ENCODE measurements at regions not wholly inside any gene's neighbourhood (a gene's known extent, or its start where the extent isn't known, plus 50 kb on each side); places are given as distances from the start of the nearest gene placed in this dataset.
"Not testable (repeated sequence)": the region's sequence is repeated elsewhere in the genome, so short reads cannot be mapped to it uniquely, and the experiment has no call there.

- TF ChIP-seq, protein P1, sequence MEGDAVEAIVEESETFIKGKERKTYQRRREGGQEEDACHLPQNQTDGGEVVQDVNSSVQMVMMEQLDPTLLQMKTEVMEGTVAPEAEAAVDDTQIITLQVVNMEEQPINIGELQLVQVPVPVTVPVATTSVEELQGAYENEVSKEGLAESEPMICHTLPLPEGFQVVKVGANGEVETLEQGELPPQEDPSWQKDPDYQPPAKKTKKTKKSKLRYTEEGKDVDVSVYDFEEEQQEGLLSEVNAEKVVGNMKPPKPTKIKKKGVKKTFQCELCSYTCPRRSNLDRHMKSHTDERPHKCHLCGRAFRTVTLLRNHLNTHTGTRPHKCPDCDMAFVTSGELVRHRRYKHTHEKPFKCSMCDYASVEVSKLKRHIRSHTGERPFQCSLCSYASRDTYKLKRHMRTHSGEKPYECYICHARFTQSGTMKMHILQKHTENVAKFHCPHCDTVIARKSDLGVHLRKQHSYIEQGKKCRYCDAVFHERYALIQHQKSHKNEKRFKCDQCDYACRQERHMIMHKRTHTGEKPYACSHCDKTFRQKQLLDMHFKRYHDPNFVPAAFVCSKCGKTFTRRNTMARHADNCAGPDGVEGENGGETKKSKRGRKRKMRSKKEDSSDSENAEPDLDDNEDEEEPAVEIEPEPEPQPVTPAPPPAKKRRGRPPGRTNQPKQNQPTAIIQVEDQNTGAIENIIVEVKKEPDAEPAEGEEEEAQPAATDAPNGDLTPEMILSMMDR (IDR thresholded peaks at IDR 0.05; ENCODE audit: insufficient read depth, low read length, poor library complexity, severe bottlenecking), result no peak
- no peak for DNase-seq (ENCODE audit: low read depth)
- H3K36me3 ChIP-seq (ENCODE audit: control insufficient read depth, insufficient read depth, low read length), result no peaks in the 10 kb centered on the region
- no peak overlapping the region for H3K4me3 ChIP-seq (ENCODE audit: low read depth, low read length)
- peaks cover 51% of the 10 kb centered on the region for H3K27me3 ChIP-seq (ENCODE audit: control insufficient read depth, insufficient read depth, low read length)
Observed at GRCh38 chr6:28816909-28817807, 106.6 kb downstream of the TRIM27 start.

- Histone ChIP-seq H3K36me3 (ENCODE audit: control insufficient read depth, insufficient read depth, low read length) (no peaks in the 10 kb centered on the region), H3K27me3 (ENCODE audit: control insufficient read depth, insufficient read depth, low read length) (peaks cover 48% of the 10 kb centered on the region), H3K4me3 (ENCODE audit: low read depth, low read length) (no peak overlapping the region)
- TF ChIP-seq, protein P1 (IDR thresholded peaks at IDR 0.05; ENCODE audit: insufficient read depth, low read length, poor library complexity, severe bottlenecking), result no peak
- no peak for DNase-seq (ENCODE audit: low read depth)
Observed at GRCh38 chr6:28817808-28818145, 106.0 kb downstream of the TRIM27 start.

DNA sequence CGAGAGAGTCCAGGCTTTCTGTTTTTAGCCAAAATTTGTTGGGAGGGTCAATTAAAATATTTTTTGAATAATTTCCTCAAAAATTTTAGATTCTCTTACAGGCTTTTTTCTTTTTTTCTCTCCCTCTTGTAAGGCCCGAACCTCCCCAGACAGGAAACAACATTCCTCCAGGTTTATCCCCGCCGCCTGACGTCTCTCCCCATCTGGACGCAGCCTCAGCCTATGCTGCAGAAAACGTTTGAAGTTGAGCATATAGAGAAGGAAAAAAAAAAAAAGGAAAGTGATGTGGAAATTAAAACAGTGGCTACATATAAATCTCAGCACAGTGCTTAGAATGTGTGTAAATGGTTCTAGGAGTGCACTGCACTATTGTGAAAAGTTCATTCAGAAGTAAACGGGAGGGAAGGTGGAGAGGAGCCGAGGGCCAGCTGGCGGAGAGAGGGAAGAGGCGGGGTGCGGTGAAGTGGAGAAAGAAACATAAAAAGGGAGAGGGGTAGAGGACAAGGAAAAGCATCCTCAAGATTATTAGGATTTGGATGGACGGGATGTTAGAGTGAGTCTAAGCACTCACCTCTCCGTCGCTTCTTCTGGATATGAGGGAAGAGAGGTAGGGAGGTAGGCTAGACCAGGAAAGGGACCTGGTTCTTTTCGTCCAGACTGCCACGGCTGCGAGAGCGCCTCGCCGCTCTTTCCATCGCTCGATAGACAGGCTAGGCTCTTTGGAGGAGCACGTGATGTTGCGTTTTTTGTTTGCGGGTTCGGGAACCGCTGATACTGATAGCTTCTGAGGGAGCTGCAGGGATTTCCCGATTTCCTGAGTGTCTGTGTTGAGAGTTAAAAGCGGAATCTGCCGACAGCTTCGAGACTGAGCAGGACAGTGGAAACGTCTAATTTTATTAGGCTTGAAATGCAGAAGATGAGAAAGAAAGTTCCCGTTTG, 98.7 kb downstream of the TRIM27 start:
- Histone ChIP-seq H3K4me3 (ENCODE audit: low read depth, low read length) (no peak overlapping the region), H3K27me3 (ENCODE audit: control insufficient read depth, insufficient read depth, low read length) (peaks cover 27% of the 10 kb centered on the region)

DNA sequence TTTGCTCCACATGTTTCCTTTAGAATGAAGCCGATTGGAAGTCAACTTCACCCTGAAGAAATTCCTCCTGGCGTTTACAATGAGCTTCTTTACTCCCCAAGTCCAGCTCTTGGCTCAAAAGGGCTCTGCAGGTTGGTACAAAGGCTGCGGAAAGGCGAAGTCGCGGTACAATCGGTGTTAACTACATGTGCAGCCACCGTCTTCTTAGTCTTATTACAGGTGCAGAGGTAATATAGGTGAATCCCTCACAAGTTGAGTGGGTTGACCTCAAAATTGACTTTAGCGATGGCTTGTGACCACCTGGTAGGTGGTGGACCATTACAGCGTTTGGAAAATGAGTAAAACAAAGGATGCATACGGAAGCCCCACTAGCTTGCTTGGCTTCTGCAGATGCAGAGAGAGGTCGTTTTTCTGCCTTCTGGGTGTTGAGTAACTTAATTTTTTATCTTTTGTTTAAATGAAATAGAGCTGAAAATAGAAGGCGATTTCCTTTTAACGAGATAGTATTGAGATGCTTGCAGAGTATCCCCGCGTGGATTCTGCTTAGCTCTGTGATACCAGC, 98.0 kb downstream of the TRIM27 start:
- TF ChIP-seq, protein P1 (IDR thresholded peaks at IDR 0.05; ENCODE audit: insufficient read depth, low read length, poor library complexity, severe bottlenecking), result no peak
- H3K27me3 ChIP-seq (ENCODE audit: control insufficient read depth, insufficient read depth, low read length), result peaks cover 27% of the 10 kb centered on the region
- no peak overlapping the region for H3K4me3 ChIP-seq (ENCODE audit: low read depth, low read length)
- no peak for DNase-seq (ENCODE audit: low read depth)
- no peaks in the 10 kb centered on the region for H3K36me3 ChIP-seq (ENCODE audit: control insufficient read depth, insufficient read depth, low read length)

More for the DNA sequence above, 98.7 kb downstream of the TRIM27 start:
- TF ChIP-seq, protein P1 (IDR thresholded peaks at IDR 0.05; ENCODE audit: insufficient read depth, low read length, poor library complexity, severe bottlenecking), result no peak
- DNase-seq (ENCODE audit: low read depth), result no peak
- H3K36me3 ChIP-seq (ENCODE audit: control insufficient read depth, insufficient read depth, low read length), result no peaks in the 10 kb centered on the region

DNA sequence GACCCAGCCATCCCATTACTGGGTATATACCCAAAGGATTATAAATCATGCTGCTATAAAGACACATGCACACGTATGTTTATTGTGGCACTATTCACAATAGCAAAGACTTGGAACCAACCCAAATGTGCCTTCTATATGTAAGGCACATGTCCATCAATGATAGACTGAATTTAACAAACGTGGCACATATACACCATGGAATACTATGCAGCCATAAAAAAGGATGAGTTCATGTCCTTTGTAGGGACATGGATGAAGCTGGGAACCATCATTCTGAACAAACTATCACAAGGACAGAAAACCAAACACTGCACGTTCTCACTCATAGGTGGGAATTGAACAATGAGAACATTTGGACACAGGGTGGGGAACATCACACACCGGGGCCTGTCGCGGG, 92.1 kb downstream of the TRIM27 start:
- not testable (repeated sequence) for H3K27me3 ChIP-seq (ENCODE audit: control insufficient read depth, insufficient read depth, low read length); DNase-seq (ENCODE audit: low read depth); H3K4me3 ChIP-seq (ENCODE audit: low read depth, low read length); H3K36me3 ChIP-seq (ENCODE audit: control insufficient read depth, insufficient read depth, low read length)

DNA sequence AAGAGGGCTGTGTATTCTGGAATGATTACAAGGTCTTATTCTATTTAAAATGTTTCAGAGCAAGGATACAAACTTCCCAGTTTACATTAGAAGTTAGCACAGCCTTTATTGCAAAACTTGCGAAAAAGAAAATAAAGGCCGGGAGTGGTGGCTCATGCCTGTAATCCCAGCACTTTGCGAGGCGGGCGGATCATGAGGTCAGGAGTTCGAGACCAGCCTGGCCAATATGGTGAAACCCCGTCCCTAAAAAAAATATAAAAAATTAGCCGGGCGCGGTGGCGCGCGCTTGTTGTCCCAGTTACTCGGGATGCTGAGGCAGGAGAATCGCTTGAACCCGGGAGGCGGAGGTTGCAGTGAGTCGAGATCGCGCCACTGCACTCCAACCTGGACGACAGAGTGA, 87.1 kb downstream of the TRIM27 start:
- not testable (repeated sequence) for DNase-seq (ENCODE audit: low read depth); H3K27me3 ChIP-seq (ENCODE audit: control insufficient read depth, insufficient read depth, low read length); H3K4me3 ChIP-seq (ENCODE audit: low read depth, low read length); H3K36me3 ChIP-seq (ENCODE audit: control insufficient read depth, insufficient read depth, low read length)

All from kidney epithelial cell (primary cell).